BJ (cell line): ENCODE measurements at regions not wholly inside any gene's neighbourhood (a gene's known extent, or its start where the extent isn't known, plus 50 kb on each side); places are given as distances from the start of the nearest gene placed in this dataset.

Source experiments
- CTCF ChIA-PET: fragments of 350-600 bp; formaldehyde crosslinking; extraction: SDS; loops from one replicate; lab custom pipeline; 2021; ENCODE audit warnings: antibody characterized with exemption, inconsistent platforms; lab: Yijun Ruan, JAX
- POLR2A ChIA-PET: fragments of 300-600 bp; sonication (Branson Sonifier 250); formaldehyde crosslinking; extraction: SDS; loops from one replicate; lab custom pipeline; 2021; ENCODE audit warnings: antibody characterized with exemption; lab: Charles Lee
- DNase-seq: peaks from one replicate; pipeline ENCODE4 v3.0.0-alpha.2; 2011; ENCODE audit warnings: low read depth
- H3K27me3 ChIP-seq: 2 replicates; pipeline ENCODE4 v1.6.0; 2011; ENCODE audit warnings: low read length; ENCODE audit not compliant: control insufficient read depth, insufficient read depth
- H3K36me3 ChIP-seq: 2 replicates; pipeline ENCODE4 v1.5.1; 2011; ENCODE audit warnings: low read length; ENCODE audit not compliant: control insufficient read depth, insufficient read depth
- H3K4me3 ChIP-seq: 2 replicates; pipeline ENCODE4 v1.5.1; 2011; ENCODE audit warnings: low read depth, mild to moderate bottlenecking, control low read depth, low read length
- CTCF ChIP-seq: IDR thresholded peaks from 2 replicates; pipeline ENCODE4 v1.5.1; 2011; ENCODE audit warnings: low read depth, mild to moderate bottlenecking, control low read depth, inconsistent platforms, low read length, moderate library complexity; ENCODE audit not compliant: insufficient read depth

GRCh38 chr15:95265419-95265997 is 1034.1 kb downstream of the MCTP2 start:
- Histone ChIP-seq H3K36me3 (no peaks in the 10 kb centered on the region), H3K4me3 (no peak overlapping the region), H3K27me3 (no peaks in the 10 kb centered on the region)
- DNase-seq = no peak
- TF ChIP-seq CTCF = no peak
- ChIA-PET CTCF (no interaction called here), POLR2A (interaction anchor here (0.6 kb wide), 1 partner anchor 301 kb away, joined by 3 read pairs; no protein-coding TSS in a partner anchor)

- H3K27me3 ChIP-seq = no peaks in the 10 kb centered on the region
- ChIA-PET POLR2A (interaction anchor here (0.6 to 1.4 kb wide), 7 partner anchors 9 to 1071 kb away, joined by 3 to 37 read pairs (median 4); no protein-coding TSS in a partner anchor), CTCF (interaction anchor here (0.6 to 1.3 kb wide), 4 partner anchors 11 to 1061 kb away, joined by 4 to 6 read pairs (median 4); no protein-coding TSS in a partner anchor)
- DNase-seq = peak; percentile 90
- TF ChIP-seq CTCF = no peak
- no peaks in the 10 kb centered on the region for H3K36me3 ChIP-seq
- no peak overlapping the region for H3K4me3 ChIP-seq
Measured at GRCh38 chr15:95266451-95267061, 1035.2 kb downstream of the MCTP2 start.

- no peak for DNase-seq
- POLR2A ChIA-PET = interaction anchor here (1.0 to 1.4 kb wide), 3 partner anchors 8 to 1067 kb away, joined by 3 to 5 read pairs (median 4); no protein-coding TSS in a partner anchor
- CTCF ChIA-PET = interaction anchor here (0.6 to 1.3 kb wide), 4 partner anchors 10 to 1060 kb away, joined by 4 to 6 read pairs (median 4); no protein-coding TSS in a partner anchor
Measured at GRCh38 chr15:95267481-95267880, 1036.1 kb downstream of the MCTP2 start.

GRCh38 chr15:95269242-95270183 is 1038.2 kb downstream of the MCTP2 start:
- Histone ChIP-seq H3K27me3 (no peaks in the 10 kb centered on the region), H3K4me3 (no peak overlapping the region), H3K36me3 (no peaks in the 10 kb centered on the region)
- POLR2A ChIA-PET = no interaction called here
- DNase-seq = no peak
- TF ChIP-seq CTCF = no peak
- CTCF ChIA-PET = no interaction called here

More at GRCh38 chr15:95267481-95267880, 1036.1 kb downstream of the MCTP2 start:
- no peaks in the 10 kb centered on the region for H3K27me3 ChIP-seq
- H3K36me3 ChIP-seq = no peaks in the 10 kb centered on the region
- no peak for TF ChIP-seq CTCF
- H3K4me3 ChIP-seq = no peak overlapping the region
